SU-DHL-6 (cell line): ENCODE measurements at regions not wholly inside any gene's neighbourhood (a gene's known extent, or its start where the extent isn't known, plus 50 kb on each side); places are given as distances from the start of the nearest gene placed in this dataset.

Experiments used
- H2AFZ ChIP-seq: fragments of 200-600 bp; sonication (generic); 2 replicates; pipeline ENCODE4 v1.6.1; 2014; ENCODE audit warnings: low read depth, mild to moderate bottlenecking, moderate library complexity, mixed read lengths, antibody characterized with exemption, low read length; ENCODE audit not compliant: severe bottlenecking
- H3F3A ChIP-seq: fragments of 200-600 bp; shearing (Covaris generic); 2 replicates; pipeline ENCODE4 v1.6.0; 2016; ENCODE audit warnings: antibody characterized with exemption, mild to moderate bottlenecking; ENCODE audit not compliant: insufficient read depth
- H3K27ac ChIP-seq: fragments of 200-600 bp; sonication (generic); 2 replicates; pipeline ENCODE4 v1.5.1; 2016; ENCODE audit warnings: low read depth, mild to moderate bottlenecking, low read length, moderate library complexity, mixed read lengths
- H3K27me3 ChIP-seq: fragments of 200-600 bp; sonication (generic), shearing (Covaris generic); 2 replicates; pipeline ENCODE4 v1.6.0; 2014; ENCODE audit warnings: mild to moderate bottlenecking, low read length
- H3K36me3 ChIP-seq: fragments of 200-600 bp; sonication (generic); 2 replicates; pipeline ENCODE4 v1.6.1; 2014; ENCODE audit warnings: mild to moderate bottlenecking, low read length, mixed read lengths
- H3K4me2 ChIP-seq: fragments of 300-600, 200-600 bp; shearing (Covaris generic), sonication (generic); 2 replicates; pipeline ENCODE4 v1.6.0; 2014; ENCODE audit warnings: low read length, low read depth, mild to moderate bottlenecking; ENCODE audit not compliant: poor library complexity, severe bottlenecking
- H3K4me3 ChIP-seq: fragments of 200-600 bp; sonication (generic); 2 replicates; pipeline ENCODE4 v1.5.1; 2014; ENCODE audit warnings: antibody characterized with exemption, low read length, mild to moderate bottlenecking, mixed read lengths; ENCODE audit not compliant: insufficient read depth, poor library complexity, severe bottlenecking
- H3K79me2 ChIP-seq: fragments of 200-600 bp; sonication (generic); 2 replicates; pipeline ENCODE4 v1.6.1; 2014; ENCODE audit warnings: mild to moderate bottlenecking, low read length, moderate library complexity; ENCODE audit not compliant: insufficient read depth
- H3K9ac ChIP-seq: fragments of 200-600 bp; sonication (generic); 2 replicates; pipeline ENCODE4 v1.7.0; 2014; ENCODE audit warnings: mild to moderate bottlenecking, low read length
- H3K9me2 ChIP-seq: fragments of 200-600 bp; sonication (generic); replicated peaks from 2 replicates; pipeline ENCODE4 v1.6.1; 2014; ENCODE audit warnings: low read length; ENCODE audit not compliant: insufficient read depth
- H3K9me3 ChIP-seq: fragments of 200-600 bp; sonication (generic); 2 replicates; pipeline ENCODE4 v1.6.1; 2014; ENCODE audit warnings: low read length, mixed read lengths; ENCODE audit not compliant: insufficient read depth
- H4K20me1 ChIP-seq: fragments of 200-600 bp; sonication (generic); 2 replicates; pipeline ENCODE4 v1.6.1; 2014; ENCODE audit warnings: low read depth, mild to moderate bottlenecking, antibody characterized with exemption, low read length, moderate library complexity, mixed read lengths
- EZH2phosphoT487 ChIP-seq: fragments of 200-600 bp; sonication (generic), shearing (Covaris generic); conservative IDR thresholded peaks from 2 replicates; pipeline ENCODE4 v1.6.1; 2018; ENCODE audit warnings: mild to moderate bottlenecking, antibody characterized with exemption, low read length, moderate library complexity, mixed read lengths
- TF ChIP-seq, protein P1 (sequence below): fragments of 200-600 bp; sonication (generic); IDR thresholded peaks from one replicate; pipeline ENCODE4 v1.5.1; 2017; ENCODE audit warnings: antibody characterized with exemption, mild to moderate bottlenecking, low read length, moderate library complexity; ENCODE audit not compliant: insufficient read depth, poor library complexity, severe bottlenecking

DNA sequence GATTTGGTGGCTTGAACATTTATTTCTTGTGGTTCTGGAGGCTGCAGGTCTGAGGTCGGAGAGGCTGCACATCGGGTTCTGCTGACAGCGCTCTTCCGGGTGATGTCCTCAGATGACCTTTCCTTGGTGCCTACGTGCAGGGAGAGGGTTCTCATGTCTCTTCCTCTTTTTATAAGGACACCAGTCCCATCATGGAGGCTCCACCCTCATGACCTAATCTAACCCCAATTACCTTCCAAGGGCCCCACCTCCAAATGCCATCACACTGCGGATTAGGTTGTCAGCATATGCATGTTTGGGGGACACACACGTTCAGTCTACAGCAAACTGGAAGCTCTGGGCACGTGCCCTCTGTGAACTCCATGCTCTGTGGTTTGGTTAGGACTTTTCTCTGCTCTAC lies 338.6 kb downstream of the FGF9 start:
- TF ChIP-seq, protein P1, sequence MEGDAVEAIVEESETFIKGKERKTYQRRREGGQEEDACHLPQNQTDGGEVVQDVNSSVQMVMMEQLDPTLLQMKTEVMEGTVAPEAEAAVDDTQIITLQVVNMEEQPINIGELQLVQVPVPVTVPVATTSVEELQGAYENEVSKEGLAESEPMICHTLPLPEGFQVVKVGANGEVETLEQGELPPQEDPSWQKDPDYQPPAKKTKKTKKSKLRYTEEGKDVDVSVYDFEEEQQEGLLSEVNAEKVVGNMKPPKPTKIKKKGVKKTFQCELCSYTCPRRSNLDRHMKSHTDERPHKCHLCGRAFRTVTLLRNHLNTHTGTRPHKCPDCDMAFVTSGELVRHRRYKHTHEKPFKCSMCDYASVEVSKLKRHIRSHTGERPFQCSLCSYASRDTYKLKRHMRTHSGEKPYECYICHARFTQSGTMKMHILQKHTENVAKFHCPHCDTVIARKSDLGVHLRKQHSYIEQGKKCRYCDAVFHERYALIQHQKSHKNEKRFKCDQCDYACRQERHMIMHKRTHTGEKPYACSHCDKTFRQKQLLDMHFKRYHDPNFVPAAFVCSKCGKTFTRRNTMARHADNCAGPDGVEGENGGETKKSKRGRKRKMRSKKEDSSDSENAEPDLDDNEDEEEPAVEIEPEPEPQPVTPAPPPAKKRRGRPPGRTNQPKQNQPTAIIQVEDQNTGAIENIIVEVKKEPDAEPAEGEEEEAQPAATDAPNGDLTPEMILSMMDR: no peak
- no peak for TF ChIP-seq EZH2phosphoT487
- H3K27ac ChIP-seq: no peak overlapping the region
- no peak overlapping the region for H3K4me3 ChIP-seq
- no peak overlapping the region for H3K9ac ChIP-seq
- no peaks in the 10 kb centered on the region for H3K9me3 ChIP-seq
- H4K20me1 ChIP-seq: no peaks in the 10 kb centered on the region
- H2AFZ ChIP-seq: no peak overlapping the region
- H3K79me2 ChIP-seq: no peaks in the 10 kb centered on the region
- H3K4me2 ChIP-seq: no peak overlapping the region
- H3K9me2 ChIP-seq: no peaks in the 10 kb centered on the region
- no peaks in the 10 kb centered on the region for H3F3A ChIP-seq
- no peaks in the 10 kb centered on the region for H3K36me3 ChIP-seq
- no peaks in the 10 kb centered on the region for H3K27me3 ChIP-seq

DNA sequence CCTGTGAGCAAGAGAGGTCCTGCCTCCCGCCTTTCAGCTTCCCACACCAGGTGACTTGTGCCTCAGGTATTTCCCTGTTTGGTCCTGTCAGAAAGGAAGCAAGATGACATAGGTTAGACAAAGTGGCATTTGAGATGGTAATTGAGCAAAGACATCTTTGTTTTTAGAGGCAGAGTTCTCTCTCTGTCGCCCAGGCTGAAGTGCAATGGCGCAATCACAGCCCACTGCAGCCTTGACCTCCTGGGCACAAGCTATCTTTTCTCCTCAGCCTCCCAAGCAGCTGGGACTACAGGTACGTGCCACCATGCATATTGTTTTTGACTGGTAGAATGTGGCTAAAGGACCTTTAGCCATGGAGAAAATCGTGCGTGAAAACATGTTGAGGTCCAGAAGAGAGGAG lies 339.1 kb downstream of the FGF9 start:
- H3K9ac ChIP-seq: no peak overlapping the region
- no peak overlapping the region for H3K27ac ChIP-seq
- H3K4me2 ChIP-seq: no peak overlapping the region
- H2AFZ ChIP-seq: no peak overlapping the region
- H3K79me2 ChIP-seq: no peaks in the 10 kb centered on the region
- no peaks in the 10 kb centered on the region for H4K20me1 ChIP-seq
- H3K9me3 ChIP-seq: no peaks in the 10 kb centered on the region
- no peaks in the 10 kb centered on the region for H3K36me3 ChIP-seq
- H3K4me3 ChIP-seq: no peak overlapping the region
- H3K9me2 ChIP-seq: no peaks in the 10 kb centered on the region
- TF ChIP-seq, protein P1: no peak
- TF ChIP-seq EZH2phosphoT487: no peak
- no peaks in the 10 kb centered on the region for H3K27me3 ChIP-seq
- no peaks in the 10 kb centered on the region for H3F3A ChIP-seq

DNA sequence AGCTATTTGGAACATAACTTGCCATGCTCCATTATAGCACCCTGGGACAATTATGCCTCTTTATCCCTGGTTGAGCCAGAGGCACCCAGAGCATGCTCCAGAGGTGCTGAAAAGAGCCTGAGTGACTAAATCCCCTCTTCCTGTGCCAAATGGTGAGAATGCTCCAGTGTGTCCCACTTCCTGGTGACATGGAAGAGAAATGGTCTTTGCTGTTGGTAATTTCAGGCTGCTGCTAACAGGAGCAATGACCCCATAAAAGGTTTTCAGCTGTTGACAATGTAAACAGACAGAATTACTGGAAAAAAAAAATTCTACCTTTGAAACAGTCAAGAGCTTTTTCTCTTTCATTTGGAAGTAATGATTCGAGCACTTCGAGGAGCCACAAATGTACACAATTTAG lies 341.8 kb downstream of the FGF9 start:
- no peaks in the 10 kb centered on the region for H3F3A ChIP-seq
- no peaks in the 10 kb centered on the region for H3K9me2 ChIP-seq
- no peak overlapping the region for H3K4me2 ChIP-seq
- TF ChIP-seq EZH2phosphoT487: no peak
- TF ChIP-seq, protein P1: no peak
- H3K9ac ChIP-seq: no peak overlapping the region
- no peaks in the 10 kb centered on the region for H3K27me3 ChIP-seq
- no peaks in the 10 kb centered on the region for H3K36me3 ChIP-seq
- H3K79me2 ChIP-seq: no peaks in the 10 kb centered on the region
- H3K9me3 ChIP-seq: no peaks in the 10 kb centered on the region
- no peak overlapping the region for H2AFZ ChIP-seq
- H3K27ac ChIP-seq: no peak overlapping the region
- H3K4me3 ChIP-seq: no peak overlapping the region
- no peaks in the 10 kb centered on the region for H4K20me1 ChIP-seq

DNA sequence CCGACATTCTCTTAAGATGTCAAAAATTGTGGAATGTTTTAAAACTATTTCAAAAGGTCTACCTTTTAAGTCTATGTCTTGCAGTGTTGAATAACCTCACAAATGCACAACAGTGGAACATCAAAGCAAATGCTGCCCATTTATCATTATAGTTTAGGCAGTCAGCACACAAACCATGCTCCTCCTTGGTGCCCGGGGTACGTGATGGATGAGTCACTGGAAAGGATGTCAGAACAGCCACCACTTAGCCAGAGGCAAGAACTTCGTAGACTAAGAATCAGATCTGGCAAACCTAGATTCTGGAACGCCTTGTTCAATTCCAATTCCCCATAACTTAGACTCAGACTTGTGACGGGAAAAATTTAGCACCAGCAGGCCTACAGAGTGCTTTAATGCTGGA lies 343.6 kb downstream of the FGF9 start:
- Histone ChIP-seq H3K9ac (no peak overlapping the region), H3K4me2 (no peak overlapping the region), H3F3A (no peaks in the 10 kb centered on the region), H4K20me1 (no peaks in the 10 kb centered on the region), H3K4me3 (no peak overlapping the region), H2AFZ (no peak overlapping the region), H3K27me3 (no peaks in the 10 kb centered on the region), H3K9me3 (no peaks in the 10 kb centered on the region), H3K27ac (no peak overlapping the region), H3K36me3 (no peaks in the 10 kb centered on the region), H3K9me2 (no peaks in the 10 kb centered on the region), H3K79me2 (no peaks in the 10 kb centered on the region)
- TF ChIP-seq EZH2phosphoT487: no peak
- TF ChIP-seq, protein P1: no peak
